Lung microvascular endothelial cell (primary cell): ENCODE measurements at regions not wholly inside any gene's neighbourhood (a gene's known extent, or its start where the extent isn't known, plus 50 kb on each side); places are given as distances from the start of the nearest gene placed in this dataset.
A peak's percentile ranks its signal among the peaks of the same experiment; 100 is the strongest.
"Not testable (repeated sequence)": the region's sequence is repeated elsewhere in the genome, so short reads cannot be mapped to it uniquely, and the experiment has no call there.

Source experiments
- DNase-seq, 2 donors: peaks; one replicate each; pipeline versions ENCODE4 v3.0.0 to v3.0.0-alpha.2; 2010; ENCODE audit warnings: low read depth in 2 of 2

DNA sequence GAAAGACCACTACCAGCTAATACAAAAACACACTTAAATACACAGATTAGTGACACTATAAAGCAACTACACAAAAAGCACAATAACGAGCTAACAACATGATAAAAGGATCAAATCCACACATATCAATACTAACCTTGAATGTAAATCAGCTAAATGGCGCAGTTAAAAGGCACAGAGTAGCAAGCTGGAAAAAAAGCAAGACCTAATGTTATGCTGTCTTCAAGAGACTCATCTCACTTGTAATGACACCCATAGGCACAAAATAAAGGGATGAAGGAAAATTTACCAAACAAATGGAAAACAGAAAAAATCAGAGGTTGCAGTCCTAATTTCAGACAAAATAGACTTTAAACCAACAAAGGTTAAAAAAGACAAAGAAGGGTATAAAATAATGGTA, 86.3 kb downstream of the NUS1 start:
- no peak for DNase-seq

GRCh38 chr6:117771403-117771802, 96.1 kb downstream of the NUS1 start:
- no peak for DNase-seq

- DNase-seq, result peak in 1 of 2 donors; percentile 6
Measured at GRCh38 chr6:117776441-117776840, 101.2 kb downstream of the NUS1 start.

DNA sequence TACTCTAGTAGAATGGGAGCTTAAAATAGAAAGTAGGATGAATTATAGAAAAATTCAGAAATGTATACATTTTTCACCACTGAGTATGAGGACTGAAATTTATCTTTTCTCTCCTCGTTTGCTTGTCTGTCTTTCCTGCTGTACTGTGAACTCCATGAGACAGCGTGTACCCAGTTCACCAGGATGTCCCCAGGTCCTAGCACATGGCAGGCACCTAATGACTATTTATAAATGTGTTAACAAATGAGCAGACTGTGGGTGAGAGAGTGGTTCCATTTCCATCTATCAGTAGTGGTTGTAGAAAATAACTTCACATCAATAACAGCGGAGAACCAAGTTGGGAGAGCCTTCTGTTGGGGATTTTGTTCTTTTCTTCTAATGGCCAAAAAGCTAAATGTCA, 106.3 kb downstream of the NUS1 start:
- no peak for DNase-seq

GRCh38 chr6:117783279-117783678, 108.0 kb downstream of the NUS1 start:
- DNase-seq, result no peak

GRCh38 chr6:117791012-117791411, 115.7 kb downstream of the NUS1 start:
- no peak for DNase-seq

DNA sequence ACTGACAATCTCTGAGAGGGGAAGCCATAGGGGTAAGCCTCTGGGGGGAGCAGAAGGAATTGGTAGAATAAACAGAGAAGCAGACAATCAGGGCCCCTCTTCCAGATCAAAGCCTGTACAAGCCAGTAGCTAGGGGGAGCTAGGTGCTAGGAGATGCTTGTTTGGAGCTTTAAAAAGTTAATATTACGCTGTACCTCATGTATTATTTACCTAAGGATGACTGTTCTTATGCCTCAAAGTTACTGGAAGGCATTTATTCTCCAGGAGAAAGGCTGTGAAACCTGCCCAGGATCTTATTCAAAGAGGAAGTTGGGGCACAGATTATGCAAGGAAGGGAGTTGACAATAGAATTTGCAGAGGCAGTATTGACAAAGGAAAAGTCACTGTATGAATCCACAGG, 111.8 kb upstream of the SLC35F1 start:
- DNase-seq, result no peak

DNA sequence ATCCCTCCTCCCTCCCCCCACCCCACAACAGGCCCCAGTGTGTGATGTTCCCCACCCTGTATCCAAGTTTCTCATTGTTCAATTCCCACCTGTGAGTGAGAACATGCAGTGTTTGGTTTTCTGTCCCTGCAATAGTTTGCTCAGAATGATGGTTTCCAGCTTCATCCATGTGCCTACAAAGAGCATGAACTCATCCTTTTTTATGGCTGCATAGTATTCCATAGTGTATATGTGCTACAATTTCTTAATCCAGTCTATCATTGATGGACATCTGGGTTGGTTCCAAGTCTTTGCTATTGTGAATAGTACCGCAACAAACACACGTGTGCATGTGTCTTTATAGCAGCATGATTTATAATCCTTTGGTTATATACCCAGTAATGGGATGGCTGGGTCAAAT, 108.2 kb upstream of the SLC35F1 start:
- not testable (repeated sequence) for DNase-seq

DNA sequence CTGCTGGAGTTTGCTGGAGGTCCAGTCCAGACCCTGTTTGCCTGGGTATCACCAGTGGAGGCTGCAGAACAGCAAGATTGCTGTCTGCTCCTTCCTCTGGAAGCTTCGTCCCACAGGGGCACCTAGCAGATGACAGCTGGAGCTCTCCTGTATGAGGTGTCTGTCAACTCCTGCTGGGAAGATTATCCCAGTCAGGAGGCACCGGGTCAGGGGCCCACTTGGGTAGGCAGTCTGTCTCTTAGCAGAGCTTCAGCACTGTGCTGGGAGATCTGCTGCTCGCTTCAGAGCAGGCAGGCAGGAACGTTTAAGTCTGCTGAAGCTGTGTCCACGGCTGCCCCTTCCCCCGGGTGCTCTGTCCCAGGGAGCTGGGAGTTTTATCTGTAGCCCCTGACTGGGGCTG, 96.8 kb upstream of the SLC35F1 start:
- DNase-seq, result no peak

- DNase-seq, result no peak
Measured at GRCh38 chr6:117817499-117817898, 89.6 kb upstream of the SLC35F1 start.

GRCh38 chr6:117817992-117818391, 89.1 kb upstream of the SLC35F1 start:
- DNase-seq, result no peak

DNA sequence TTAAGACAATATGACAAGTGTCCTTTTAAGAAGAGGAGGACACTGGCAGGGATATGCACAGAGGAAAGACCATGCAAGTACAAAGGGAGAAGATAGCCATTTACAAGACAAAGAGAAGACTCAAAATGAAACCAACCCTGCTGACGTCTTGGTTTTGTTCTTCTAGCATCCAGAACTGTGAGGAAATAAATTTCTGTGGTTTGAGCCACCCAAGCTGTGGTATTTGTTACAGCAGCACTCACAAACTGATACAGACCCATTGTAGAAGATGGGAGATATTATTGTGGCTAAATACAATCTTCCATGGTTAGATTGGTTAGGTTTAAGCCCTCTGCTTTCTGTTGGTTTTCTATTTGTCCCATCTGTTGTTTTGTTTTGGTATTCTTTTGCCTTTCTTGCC, 88.6 kb upstream of the SLC35F1 start:
- DNase-seq, result no peak

DNA sequence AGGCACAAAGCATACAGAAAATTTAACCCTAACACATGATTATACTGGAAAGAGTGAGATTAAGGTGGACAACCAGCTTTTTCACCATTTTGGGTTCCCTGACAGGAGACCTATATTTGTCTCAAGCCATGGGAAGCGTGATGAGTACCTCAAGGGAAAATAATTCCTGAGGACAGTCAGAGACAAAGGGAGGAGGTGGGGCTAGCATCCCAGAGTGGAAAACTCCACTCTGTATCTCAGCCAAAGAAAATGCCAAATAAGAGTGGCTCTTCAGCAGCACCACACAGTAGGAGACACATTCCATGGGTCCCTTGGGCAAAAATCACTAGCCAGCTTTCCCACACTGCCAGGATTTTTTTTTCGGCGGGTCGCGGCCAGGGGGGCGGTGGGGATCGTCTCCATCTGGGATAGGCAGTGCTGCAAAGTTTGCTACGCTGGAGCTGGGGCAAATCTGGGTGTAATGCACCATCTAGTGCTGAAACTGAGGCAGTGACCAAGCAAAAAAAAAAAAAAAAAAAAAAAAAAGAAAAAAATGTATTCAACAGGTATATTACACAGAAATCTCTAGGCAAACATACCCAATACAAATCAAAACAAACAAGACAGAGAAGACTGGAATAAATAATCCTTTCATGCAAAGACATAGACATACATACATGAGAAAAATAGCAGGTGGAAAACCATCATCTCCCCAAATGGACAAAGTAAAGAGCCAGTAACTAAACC, 77.3 kb upstream of the SLC35F1 start:
- DNase-seq, result peak; percentile 29 to 79

DNA sequence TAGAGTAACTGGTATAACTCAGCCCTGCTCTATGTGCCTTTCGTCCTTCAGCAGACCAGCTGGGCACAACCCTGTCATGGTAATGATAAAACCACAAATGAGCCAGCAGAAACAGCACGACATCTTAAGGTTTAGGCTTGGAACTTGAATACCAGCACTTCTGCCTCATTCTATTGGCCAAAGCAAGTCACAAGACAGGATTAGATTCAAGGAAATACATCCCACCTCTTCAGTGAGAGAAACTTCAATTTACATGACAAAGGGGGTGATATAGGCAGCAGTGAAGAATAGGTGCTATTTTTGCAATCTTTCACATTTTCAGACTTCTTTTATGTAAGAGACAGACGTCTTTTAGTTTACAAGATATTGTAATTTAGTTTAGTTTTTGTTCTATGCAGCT, 69.8 kb upstream of the SLC35F1 start:
- DNase-seq, result no peak

GRCh38 chr6:117840541-117840983, 66.5 kb upstream of the SLC35F1 start:
- peak; percentile 54 to 69 for DNase-seq

DNA sequence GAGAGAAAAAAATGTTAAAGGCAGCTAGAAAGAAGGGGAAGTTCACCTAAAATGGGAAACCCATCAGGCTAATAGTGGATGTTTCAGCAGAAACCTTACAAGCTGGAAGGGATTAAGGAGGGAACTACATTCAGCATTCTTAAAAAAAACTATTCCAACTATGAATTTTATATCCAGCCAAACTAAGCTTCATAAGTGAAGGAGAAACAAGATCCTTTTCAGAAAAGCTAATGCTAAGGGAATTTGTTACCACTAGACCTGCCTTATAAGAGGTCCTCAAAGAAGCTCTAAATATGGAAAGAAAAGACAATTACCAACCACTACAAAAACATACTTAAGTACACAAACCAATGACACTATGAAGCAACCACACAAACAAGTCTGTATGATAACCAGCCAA, 59.2 kb upstream of the SLC35F1 start:
- no peak for DNase-seq

- no peak for DNase-seq
Measured at GRCh38 chr6:117849087-117849486, 58.0 kb upstream of the SLC35F1 start.
